Small intestine (tissue), 7 donors: ENCODE measurements at regions not wholly inside any gene's neighbourhood (a gene's known extent, or its start where the extent isn't known, plus 50 kb on each side); places are given as distances from the start of the nearest gene placed in this dataset.
A peak's percentile ranks its signal among the peaks of the same experiment; 100 is the strongest.

Source experiments
- DNase-seq, 2 donors: peaks; one replicate each; pipeline versions ENCODE4 v3.0.0 to v3.0.0-alpha.2; 2013
- FAIRE-seq: peaks from 2 replicates; lab custom pipeline; 2012; peaks lifted over from hg19 to GRCh38; lab: Jason Lieb, UNC
- H3K27ac ChIP-seq, 3 donors: one replicate each; pipeline ENCODE4 v1.5.1; 2013; ENCODE audit warnings: low read length in 2 of 3, mild to moderate bottlenecking in 2 of 3, control low read depth in 1 of 3, inconsistent platforms in 1 of 3, low read depth in 1 of 3, moderate library complexity in 1 of 3
- H3K27me3 ChIP-seq, 3 donors: one replicate each; pipeline ENCODE4 v1.6.1; 2013; ENCODE audit warnings: low read length in 3 of 3, inconsistent platforms in 1 of 3; ENCODE audit not compliant: control insufficient read depth in 3 of 3, insufficient read depth in 3 of 3
- H3K36me3 ChIP-seq, 3 donors: one replicate each; pipeline ENCODE4 v1.6.1; 2013; ENCODE audit warnings: low read length in 3 of 3, inconsistent platforms in 1 of 3, low read depth in 1 of 3, mild to moderate bottlenecking in 1 of 3, moderate library complexity in 1 of 3; ENCODE audit not compliant: control insufficient read depth in 3 of 3, insufficient read depth in 2 of 3
- H3K4me1 ChIP-seq, 3 donors: one replicate each; pipeline ENCODE4 v1.6.1; 2013; ENCODE audit warnings: low read length in 2 of 3, inconsistent platforms in 1 of 3, low read depth in 1 of 3, mild to moderate bottlenecking in 1 of 3, moderate library complexity in 1 of 3; ENCODE audit not compliant: control insufficient read depth in 3 of 3, insufficient read depth in 2 of 3
- H3K4me3 ChIP-seq, 3 donors: one replicate each; pipeline ENCODE4 v1.5.1; 2013; ENCODE audit warnings: low read length in 3 of 3, control low read depth in 1 of 3, inconsistent platforms in 1 of 3, low read depth in 1 of 3, mild to moderate bottlenecking in 1 of 3, moderate library complexity in 1 of 3
- H3K9me3 ChIP-seq, 2 donors: one replicate each; pipeline ENCODE4 v1.6.1; 2013; ENCODE audit warnings: low read depth in 1 of 2, low read length in 1 of 2; ENCODE audit not compliant: control insufficient read depth in 2 of 2, insufficient read depth in 1 of 2
- WGBS, 3 donors: extraction: QIAGEN DNeasy Blood & Tissue Kit; methylation state at CpG; one replicate each; pipeline ENCODE4 v1.1.7; 2013; 5-methylcytosine and 5-hydroxymethylcytosine counted together
- donor health status: healthy with polysubstance abuse.
- donor health status: control.
- donor health status: control.
- donor health status: Bipolar disorder and iron deficiency.
- donor health status: healthy.

- 80 to 96% (median 91%) methylated on average over 1 of the region's 1 CpG for WGBS, 3 donors
- Histone ChIP-seq H3K27ac (no peak overlapping the region), H3K9me3 (no peaks in the 10 kb centered on the region), H3K36me3 (no peaks in the 10 kb centered on the region), H3K4me1 (no peaks in the 10 kb centered on the region), H3K27me3 (no peaks in the 10 kb centered on the region), H3K4me3 (no peak overlapping the region)
- FAIRE-seq (no peak), DNase-seq (no peak)
Observed at GRCh38 chr12:91335699-91336098, 153.1 kb upstream of the DCN start.

- no peak overlapping the region for H3K27ac ChIP-seq
- H3K4me1 ChIP-seq, result no peaks in the 10 kb centered on the region
- FAIRE-seq, result no peak
- no peaks in the 10 kb centered on the region for H3K36me3 ChIP-seq
- no peak for DNase-seq
- H3K9me3 ChIP-seq, result no peaks in the 10 kb centered on the region
- no peak overlapping the region for H3K4me3 ChIP-seq
- no peaks in the 10 kb centered on the region for H3K27me3 ChIP-seq
Observed at GRCh38 chr12:91333966-91334365, 151.3 kb upstream of the DCN start.

GRCh38 chr12:91332302-91332701, 149.7 kb upstream of the DCN start:
- 93 to 96% (median 95%) methylated on average over 1 of the region's 1 CpG for WGBS, 3 donors
- Histone ChIP-seq H3K27me3 (no peaks in the 10 kb centered on the region), H3K9me3 (no peaks in the 10 kb centered on the region), H3K4me3 (no peak overlapping the region), H3K27ac (no peak overlapping the region), H3K36me3 (no peaks in the 10 kb centered on the region), H3K4me1 (no peaks in the 10 kb centered on the region)
- DNase-seq (no peak), FAIRE-seq (no peak)

GRCh38 chr12:91331371-91331770, 148.8 kb upstream of the DCN start:
- no peak for FAIRE-seq

GRCh38 chr12:91328451-91328850, 145.8 kb upstream of the DCN start:
- Histone ChIP-seq H3K27me3 (no peaks in the 10 kb centered on the region), H3K27ac (no peak overlapping the region), H3K4me1 (no peaks in the 10 kb centered on the region), H3K4me3 (no peak overlapping the region), H3K9me3 (no peaks in the 10 kb centered on the region), H3K36me3 (no peaks in the 10 kb centered on the region)
- WGBS, 3 donors, result 81 to 84% (median 82%) methylated on average over 3 of the region's 3 CpGs
- FAIRE-seq (no peak), DNase-seq (no peak)

More at GRCh38 chr12:91331371-91331770, 148.8 kb upstream of the DCN start:
- no peaks in the 10 kb centered on the region for H3K36me3 ChIP-seq
- no peaks in the 10 kb centered on the region for H3K4me1 ChIP-seq
- no peak overlapping the region for H3K4me3 ChIP-seq
- 39 to 59% (median 48%) methylated on average over 2 of the region's 2 CpGs for WGBS, 3 donors
- H3K9me3 ChIP-seq, result no peaks in the 10 kb centered on the region
- no peak for DNase-seq
- H3K27ac ChIP-seq, result no peak overlapping the region
- no peaks in the 10 kb centered on the region for H3K27me3 ChIP-seq

GRCh38 chr12:91327889-91328288, 145.3 kb upstream of the DCN start:
- FAIRE-seq, result no peak
- Histone ChIP-seq H3K4me1 (no peaks in the 10 kb centered on the region), H3K4me3 (no peak overlapping the region), H3K27ac (peak overlapping the region in 1 of 3 donors; percentile 22), H3K36me3 (no peaks in the 10 kb centered on the region), H3K27me3 (no peaks in the 10 kb centered on the region), H3K9me3 (no peaks in the 10 kb centered on the region)
- 47 to 60% (median 57%) methylated on average over 3 of the region's 3 CpGs for WGBS, 3 donors
- DNase-seq, result no peak

- DNase-seq (no peak), FAIRE-seq (no peak)
- peak overlapping the region in 1 of 3 donors; percentile 14 for H3K27ac ChIP-seq
Observed at GRCh38 chr12:91327131-91327530, 144.5 kb upstream of the DCN start.

GRCh38 chr12:91326058-91327027, 143.7 kb upstream of the DCN start:
- H3K4me3 ChIP-seq, result no peak overlapping the region
- FAIRE-seq (peak; percentile 95), DNase-seq (peak; percentile 60 to 64)
- no peaks in the 10 kb centered on the region for H3K9me3 ChIP-seq
- peak overlapping the region in 1 of 3 donors; percentile 14 for H3K27ac ChIP-seq
- H3K4me1 ChIP-seq, result no peaks in the 10 kb centered on the region
- no peaks in the 10 kb centered on the region for H3K36me3 ChIP-seq
- H3K27me3 ChIP-seq, result no peaks in the 10 kb centered on the region
- 23 to 29% (median 26%) methylated on average over 2 of the region's 2 CpGs for WGBS, 3 donors

More at GRCh38 chr12:91327131-91327530, 144.5 kb upstream of the DCN start:
- Histone ChIP-seq H3K4me1 (no peaks in the 10 kb centered on the region), H3K27me3 (no peaks in the 10 kb centered on the region), H3K4me3 (no peak overlapping the region), H3K9me3 (no peaks in the 10 kb centered on the region), H3K36me3 (no peaks in the 10 kb centered on the region)
- 74 to 87% (median 86%) methylated on average over 4 of the region's 4 CpGs for WGBS, 3 donors
